ENCODE measurements at regions not wholly inside any gene's neighbourhood (a gene's known extent, or its start where the extent isn't known, plus 50 kb on each side); places are given as distances from the start of the nearest gene placed in this dataset.
"Not testable (repeated sequence)": the region's sequence is repeated elsewhere in the genome, so short reads cannot be mapped to it uniquely, and the experiment has no call there.

DNA sequence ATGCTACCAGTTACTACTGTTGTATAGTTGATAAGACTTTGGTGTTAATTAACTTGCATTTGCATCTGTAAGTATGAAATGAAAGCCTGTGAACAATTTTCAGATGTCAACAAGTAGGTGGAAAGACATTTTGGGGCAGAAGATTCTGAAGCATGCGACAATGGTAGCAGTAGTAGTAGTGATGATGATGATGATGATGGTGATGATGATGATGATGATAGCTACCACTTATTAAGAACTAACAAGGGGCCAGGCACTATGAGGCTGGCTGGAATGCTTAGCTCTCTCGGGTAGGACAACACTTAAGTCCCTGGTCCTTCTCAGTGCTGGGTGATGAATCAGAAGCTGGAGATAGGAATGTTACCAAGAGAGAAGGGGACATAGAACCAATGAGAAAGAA is 333.4 kb upstream of the IL12A start:
- no peak for DNase-seq (ENCODE audit: low read depth)

DNA sequence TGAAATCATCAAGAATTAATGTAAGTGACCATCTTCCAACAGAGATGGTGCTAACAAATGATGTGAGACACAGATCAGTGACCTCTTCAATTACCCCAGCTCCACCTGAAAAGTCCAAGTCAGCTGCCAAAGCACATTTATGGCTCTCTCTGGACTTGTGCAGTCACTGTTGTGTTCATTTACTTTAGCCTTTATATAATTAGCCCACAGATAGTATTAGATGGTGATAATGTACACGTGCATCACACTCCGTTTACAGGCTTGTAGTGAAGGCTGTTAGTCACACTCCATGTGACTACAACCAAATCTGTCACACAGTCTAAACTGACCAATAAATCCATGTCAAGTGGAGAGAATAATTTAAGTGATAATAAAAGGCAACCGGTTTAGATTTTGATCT is 331.5 kb upstream of the IL12A start:
- no peak for DNase-seq (ENCODE audit: low read depth)

DNA sequence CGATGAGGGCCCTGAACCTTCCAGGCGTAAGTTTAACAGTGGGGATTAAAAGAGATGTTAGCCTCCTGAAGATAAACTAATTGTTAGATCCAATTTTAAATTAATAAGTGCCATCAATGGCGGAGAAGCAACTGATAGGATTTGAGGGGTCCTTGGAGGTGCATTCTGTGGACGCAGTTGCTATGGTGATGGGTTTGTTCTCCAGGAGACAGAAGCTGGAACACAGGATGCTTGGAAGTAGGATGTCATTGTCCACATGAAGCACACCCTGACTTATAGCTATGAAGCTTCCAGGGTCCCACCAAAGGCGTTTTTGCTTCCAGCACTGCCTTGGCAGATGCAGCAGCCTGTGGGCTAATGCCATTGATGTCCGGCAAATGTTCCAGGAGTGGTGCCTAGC is 331.0 kb upstream of the IL12A start:
- DNase-seq (ENCODE audit: low read depth): no peak

DNA sequence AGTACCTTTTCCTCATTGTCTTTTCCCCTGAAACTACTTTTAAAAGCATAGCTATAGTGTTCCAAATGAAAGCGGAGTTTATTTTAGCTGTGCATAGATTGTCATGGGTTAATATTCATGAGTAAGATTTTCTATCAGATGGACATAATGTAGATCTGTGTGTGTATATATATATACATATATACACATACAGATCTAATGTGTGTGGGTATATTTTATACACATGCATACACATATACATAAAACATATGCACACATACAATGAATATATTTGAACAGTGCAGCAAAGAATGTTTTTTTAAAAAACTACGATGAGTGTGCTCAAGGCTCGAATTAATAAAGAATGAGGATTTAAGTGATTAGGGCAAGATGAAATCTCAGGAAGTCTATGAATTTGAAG is 328.3 kb upstream of the IL12A start:
- DNase-seq (ENCODE audit: low read depth): no peak

DNA sequence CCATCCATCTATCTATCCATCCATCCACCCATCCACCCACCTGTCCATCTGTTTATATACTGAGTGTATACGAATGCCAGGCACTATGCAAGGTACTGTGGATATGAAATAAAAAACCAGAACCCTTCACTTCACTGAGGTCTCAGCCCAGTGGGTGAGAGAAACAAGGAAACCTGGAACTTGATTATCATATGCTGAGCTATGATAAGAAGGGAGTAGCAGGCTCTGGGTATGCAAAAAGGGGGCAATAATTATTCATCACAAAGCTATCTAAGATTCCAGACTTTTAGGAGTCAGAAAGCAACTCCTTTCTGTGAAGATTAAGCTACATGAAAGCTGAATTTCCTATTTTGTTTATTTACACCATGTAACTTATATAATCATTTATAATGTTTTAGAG is 327.7 kb upstream of the IL12A start:
- DNase-seq (ENCODE audit: low read depth): no peak

DNA sequence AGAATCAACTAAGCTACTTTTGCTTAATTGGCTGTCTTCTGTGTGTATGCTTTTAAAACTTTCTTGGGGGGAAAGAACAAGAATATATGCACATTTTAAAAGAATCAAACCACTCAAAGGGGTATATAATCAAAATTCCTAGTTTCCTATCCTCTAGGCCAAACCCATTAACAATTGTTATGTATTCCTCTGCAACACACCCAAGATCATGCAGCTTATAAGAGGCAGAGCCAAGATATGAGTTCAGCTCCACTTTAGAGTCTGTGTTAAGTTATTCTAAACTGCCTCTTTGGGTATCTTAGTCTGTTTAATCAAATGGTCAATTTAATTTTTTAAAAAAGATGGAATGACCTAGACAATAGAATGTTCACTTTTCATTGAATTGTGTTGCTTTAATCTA is 326.1 kb upstream of the IL12A start:
- no peak for DNase-seq (ENCODE audit: low read depth)

DNA sequence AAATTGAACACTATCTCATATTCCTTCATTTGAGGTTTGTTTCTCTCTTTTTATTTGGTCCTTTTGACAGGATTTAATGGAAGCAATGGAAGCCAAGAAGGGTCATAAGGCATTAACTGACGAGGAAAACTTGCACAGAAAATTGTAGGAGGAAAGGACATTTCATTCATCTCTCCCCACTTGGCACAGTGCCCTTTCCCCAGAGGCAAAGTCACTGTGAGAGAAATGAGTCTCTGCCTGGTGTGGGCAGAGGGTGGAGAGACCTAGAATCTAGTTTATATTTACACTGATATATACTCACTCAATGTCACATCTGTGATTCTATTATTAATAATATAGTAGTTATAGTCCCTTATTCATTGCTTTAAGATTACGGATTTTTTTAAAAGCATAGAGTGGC is 324.6 kb upstream of the IL12A start:
- DNase-seq (ENCODE audit: low read depth): no peak

DNA sequence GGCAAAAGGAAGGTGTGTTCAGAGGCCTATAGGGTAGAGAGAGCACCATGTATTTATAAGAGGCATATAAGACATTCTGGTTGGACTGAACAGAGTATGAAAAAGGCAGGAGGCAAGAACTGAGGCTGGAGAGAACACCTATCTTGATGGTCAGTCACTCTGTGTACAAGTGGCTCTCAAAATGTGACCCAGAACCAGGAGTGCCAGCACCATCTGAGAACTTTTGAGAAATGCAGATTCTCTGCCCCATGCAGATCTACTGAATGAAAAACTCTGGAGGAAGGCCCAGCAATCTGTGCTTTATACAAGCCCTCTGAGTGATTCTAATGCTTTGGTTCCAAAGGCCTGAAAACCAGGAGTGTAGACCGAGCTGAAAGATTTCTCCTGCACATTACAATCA is 324.0 kb upstream of the IL12A start:
- no peak for DNase-seq (ENCODE audit: low read depth)

DNA sequence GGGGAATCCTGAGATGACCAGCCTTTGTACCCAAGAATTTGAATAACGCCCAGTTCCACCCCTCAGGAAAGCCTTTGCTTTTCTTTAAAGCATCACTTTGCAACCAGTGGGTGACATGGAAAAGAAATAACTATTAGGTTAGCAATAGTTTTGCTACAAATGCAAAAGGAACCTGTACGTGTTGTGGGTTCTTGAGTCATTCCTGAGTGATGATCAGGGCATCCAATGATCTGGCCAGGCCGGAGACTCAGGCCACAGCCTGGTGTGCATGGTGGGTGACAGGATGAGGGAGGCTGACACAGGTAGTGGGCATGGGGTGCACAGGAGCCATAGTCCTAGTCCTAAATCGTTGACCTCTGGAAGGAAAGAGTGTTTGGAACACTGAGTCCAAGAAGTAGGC is 321.4 kb upstream of the IL12A start:
- DNase-seq (ENCODE audit: low read depth): no peak

DNA sequence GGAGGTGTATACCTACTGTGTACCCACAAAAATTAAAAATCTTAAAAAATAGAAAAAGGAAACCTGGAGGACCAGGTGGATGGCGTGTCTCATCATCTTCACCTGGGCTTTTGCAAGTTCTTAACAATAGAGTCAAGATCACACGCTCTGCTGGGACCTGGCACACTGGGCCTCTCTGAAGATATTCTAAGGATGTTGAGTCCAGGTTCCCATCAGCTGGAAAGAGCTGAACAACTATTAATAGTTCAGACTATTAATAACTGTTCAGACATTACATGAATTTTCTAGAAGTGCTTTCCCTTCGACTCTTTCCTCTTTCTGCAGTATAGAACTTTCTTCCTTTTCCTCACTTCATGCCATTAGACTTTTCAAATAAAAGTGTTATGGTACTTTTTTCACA is 320.2 kb upstream of the IL12A start:
- DNase-seq (ENCODE audit: low read depth): no peak

DNA sequence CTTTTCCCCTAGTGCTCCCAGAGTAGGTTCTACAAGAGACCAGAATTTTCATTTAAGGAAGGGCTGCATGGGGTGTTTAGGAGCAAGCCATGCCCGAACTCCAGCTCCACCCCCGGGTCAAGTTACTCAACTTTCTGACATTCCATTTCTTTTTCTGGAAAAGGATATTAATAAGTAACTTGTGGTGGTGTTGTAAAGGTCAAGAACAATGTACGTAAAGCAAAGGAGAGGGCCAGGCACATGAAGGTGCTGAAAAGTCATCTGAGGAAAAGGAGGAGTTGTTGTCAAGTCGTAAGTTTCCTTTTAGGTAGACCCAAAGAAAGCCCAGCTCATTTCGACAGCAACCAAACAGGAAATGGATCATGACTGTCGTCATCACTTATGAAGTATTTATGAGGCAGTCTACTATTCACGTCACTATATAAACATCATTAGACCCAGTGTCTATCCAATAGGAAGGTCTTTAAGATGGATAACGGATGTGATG is 319.6 kb upstream of the IL12A start:
- DNase-seq (ENCODE audit: low read depth): no peak

DNA sequence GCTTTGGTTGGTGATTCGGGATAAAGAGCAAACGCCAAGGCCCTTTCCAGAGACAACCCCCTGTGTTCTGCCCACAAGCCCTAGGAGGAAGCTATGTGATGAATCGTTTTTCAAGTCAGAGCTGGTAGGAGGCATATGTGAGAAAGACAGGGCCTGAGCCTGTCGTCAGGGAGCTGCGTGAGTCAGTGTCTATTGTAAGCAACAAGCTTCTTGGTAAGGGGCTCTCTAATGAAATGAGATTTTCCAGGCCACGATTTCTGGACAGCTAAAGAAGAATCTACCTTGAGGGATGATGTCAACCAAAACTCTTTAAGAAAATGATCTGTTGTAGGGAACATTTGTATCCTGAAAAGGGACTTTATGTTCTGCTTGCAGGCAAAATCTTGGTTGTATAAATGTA is 318.9 kb upstream of the IL12A start:
- DNase-seq (ENCODE audit: low read depth): no peak

DNA sequence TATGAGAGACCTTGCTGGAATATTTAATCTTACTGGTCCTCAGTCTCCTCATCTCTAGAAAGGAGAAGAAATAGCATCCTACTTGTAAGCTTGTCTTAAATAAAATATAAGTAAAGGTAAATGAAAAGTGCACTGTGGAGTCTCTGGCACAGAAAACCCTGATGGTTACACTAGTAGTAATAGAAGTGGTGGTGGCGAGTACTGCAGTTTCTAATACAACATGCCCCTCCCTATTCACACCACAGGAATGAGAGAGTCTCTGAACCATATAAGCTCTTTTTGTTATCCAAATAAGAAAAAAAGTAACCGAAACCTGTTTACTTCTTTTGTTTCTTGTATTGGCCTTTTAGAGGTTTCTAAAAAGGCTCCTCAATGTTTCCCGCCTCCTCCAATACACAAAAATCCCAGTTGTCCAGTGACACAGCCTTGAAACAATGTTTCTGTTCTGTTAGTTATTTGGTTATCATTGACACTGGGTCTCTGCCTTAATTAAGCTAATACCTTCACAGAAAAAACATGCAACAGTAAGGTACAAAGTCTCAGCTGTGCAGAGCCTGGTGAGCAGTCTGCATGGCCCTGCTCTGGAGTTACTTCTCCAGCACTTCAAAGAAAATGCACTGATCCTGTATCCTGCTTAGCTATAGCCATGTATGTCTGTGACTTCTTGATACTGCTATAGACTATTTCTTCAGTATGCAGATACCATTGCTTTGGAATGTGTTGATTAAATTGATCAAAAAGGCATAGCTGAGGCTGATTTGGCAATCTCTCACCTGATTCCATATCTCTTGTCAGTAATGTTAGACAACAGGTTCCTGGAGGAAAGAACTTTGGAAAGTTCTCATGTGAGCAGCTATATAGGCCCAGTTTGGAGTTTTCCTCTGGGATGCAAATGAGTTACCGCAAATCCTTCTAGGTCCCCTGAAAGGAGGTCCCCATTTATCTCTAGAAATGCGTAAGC is 315.6 kb upstream of the IL12A start:
- no peak for DNase-seq (ENCODE audit: low read depth)

DNA sequence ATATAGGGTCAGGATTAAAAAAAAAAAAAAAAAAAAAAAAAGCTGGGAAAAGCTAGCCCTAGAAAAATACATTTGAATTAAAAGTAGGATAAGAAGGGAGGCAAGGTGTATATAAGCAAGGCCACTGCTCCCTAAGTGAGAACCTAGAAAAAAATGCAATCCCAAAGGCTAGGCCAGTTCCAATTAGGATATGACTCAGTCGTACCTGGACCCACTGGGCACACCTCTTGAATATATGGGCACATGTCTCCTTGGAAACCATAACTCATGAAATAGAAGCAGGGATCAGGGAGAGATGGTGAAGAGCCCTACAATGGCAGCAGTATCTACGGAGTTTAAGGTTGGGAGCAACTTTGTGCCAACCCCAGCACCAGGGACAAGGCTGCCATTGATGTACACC is 314.1 kb upstream of the IL12A start:
- no peak for DNase-seq (ENCODE audit: low read depth)

DNA sequence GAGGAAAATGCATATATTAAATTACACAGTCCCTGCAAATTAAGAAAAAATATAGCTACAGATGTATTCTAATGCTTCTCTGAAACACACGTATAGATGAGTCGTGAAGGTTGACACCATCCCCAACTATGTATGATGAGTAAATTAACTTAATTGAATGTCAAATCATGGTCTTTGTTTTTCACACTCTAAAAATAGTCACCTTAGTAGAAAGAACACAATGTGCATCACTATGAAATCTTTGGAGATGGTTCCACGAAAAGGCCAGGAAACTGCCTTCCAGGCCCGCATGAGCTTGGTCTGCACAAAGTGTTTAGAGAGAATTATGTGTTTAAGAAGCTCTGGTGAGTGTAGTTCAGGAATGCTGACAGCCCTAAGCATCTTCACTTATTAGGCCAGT is 313.4 kb upstream of the IL12A start:
- DNase-seq (ENCODE audit: low read depth): no peak

DNA sequence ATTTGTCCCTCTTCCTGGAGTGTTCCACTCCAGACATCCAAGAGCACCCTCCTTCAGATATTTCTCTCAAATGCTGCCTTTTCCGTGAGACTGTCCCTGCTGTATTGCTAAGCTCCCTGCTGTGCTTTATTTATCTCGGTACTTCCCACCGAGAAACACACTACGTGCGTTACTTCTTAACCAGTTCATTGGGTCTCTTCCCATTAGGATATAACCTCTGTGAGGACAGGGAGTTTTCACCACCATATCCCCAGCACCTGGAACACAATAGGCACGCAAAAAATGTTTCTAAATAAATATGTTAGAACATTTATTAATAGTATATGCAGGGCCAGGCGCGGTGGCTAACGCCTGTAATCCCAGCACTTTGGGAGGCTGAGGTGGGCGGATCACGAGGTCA is 308.7 kb upstream of the IL12A start:
- DNase-seq (ENCODE audit: low read depth): no peak

DNA sequence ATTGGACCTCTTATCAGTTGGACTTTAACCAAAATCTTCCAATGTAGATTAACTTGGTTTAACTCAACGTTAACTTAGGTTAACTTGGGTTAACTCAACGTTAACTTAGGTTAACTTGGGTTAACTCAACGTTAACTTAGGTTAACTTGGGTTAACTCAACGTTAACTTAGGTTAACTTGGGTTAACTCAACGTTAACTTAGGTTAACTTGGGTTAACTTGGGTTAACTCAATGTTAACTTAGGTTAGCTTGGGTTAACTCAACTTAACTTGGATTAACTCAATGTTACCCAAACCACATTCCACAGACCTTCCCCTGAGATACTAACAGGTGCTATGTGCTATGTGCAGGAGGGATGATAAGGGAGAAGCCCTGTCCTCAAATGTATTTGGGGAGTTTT is 306.9 kb upstream of the IL12A start:
- DNase-seq (ENCODE audit: low read depth): not testable (repeated sequence)

DNA sequence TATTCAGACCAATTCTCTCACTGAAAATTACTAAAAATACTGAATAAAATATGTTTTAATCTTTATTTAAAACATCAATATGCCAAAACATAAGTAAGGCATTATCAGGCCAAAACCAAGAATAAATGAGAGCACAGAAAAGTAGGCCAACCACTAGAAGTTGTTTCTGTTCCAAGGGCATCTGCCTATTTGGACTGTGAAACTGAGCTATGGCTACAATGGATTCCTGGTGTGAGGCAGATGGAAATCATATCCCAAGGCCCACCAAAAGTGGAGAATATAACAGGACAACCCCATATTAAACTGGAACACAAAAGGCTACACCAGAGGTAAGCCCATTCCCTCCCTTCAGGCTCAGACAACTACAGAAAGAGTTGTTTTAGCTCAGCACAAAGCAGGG is 302.8 kb upstream of the IL12A start:
- no peak for DNase-seq (ENCODE audit: low read depth)

DNA sequence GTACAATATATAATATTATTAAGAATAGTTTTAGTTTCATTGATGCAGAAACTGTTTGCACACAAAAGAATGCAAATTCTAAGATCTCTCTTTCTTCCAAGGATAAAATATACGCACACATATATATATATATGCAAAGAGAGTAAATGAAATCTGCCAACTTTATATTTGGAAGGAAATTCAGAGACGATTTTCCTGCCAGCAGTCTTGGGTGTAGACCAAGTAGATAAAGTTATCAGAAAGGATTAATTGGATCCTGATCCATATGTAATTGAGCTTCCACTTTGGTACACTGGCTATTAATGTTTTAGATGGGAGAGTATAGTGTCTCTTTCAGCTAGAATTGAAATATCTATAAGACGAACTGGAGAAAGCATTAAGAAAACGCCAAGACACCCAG is 295.4 kb upstream of the IL12A start:
- no peak for DNase-seq (ENCODE audit: low read depth)

DNA sequence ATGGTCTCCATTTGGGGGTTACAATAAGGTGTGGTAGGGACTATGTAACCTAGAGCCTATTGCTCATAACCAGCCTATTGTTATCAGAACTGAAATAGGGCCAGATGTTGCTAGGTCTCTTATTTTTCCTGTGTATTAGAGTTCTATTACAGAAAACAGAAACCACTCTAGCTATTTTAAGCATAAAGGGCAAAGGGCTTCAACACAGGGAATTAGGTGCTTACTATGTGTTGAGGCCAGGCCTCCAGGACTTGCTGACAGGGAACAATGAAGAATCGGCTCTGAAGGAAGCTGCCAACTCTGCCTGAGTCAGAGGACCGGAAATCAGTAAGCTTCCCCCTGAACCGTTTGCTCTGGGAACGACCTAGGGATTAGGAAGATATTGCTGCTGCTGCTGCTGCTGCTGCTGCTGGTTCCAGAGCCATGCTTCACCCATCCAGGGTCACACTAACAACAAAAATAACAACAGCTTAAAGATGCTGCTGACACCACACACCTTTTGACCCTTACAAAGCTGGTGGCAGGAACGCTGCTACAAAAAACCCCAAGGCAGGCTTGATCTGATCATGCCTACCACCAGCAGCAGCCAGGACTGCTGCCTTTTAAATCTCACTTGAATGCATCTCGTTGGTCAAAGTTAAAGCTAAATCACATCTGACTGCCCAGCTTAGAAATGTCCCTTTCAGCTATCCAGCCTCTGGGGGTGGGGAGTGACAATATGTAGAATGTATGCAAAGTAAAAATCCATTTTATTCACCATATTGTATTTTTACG is 276.9 kb upstream of the IL12A start:
- peak; percentile 81 for DNase-seq (ENCODE audit: low read depth)

DNA sequence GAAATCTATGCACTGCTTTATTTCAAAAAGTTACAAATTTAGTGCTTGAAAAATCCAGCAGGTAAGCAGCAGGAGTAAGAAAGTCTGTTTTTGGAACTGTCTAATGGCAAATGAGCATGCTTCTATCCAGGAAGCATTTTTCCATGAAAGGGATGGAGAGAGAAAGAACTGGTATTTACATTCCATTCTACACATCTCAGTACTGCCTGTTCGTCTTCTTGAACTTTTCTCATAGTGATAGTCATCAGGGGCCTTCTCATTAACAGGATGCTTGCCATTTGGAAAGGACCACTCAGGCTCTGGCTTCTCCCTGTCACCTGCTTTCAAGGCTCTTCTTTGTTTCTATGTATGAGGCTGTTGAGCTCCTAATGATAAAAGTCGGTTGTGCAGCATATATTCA is 267.3 kb upstream of the IL12A start:
- no peak for DNase-seq (ENCODE audit: low read depth)

DNA sequence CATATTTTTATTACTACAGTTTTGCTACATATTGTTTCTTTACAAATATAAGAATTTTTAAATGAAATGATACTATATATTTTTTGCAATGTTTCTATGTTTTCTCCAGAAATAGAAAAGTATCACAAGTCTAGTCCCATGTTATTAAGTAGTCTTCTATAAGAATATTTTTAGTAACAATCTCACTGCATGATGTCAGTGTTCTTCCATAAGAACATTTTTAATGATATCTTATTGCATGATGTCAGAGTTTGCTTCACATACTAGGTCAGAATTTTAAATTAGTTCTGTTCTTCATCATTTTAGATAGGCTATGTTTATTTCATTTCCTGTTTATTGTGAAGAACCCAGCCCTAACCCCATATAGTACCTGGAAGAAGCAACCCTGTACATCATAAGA is 265.3 kb upstream of the IL12A start:
- DNase-seq (ENCODE audit: low read depth): no peak

DNA sequence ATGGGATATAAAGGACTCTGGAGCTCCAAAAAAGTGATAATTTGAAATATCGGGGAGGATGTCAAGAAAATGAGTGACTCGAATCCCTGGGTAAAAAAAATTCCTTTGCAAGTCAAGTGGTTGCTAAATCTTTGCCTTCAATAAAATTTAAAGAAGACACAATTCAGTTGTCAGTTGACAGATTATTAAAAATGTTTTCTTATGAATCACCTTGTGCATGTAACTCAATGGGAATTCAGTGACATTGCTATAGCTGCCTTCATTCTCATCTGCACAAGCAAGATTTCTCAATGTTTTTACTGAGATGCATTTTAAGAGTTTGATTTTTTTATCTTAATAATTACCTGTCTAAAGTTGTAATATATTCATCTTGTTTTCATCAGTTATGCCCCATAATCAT is 264.0 kb upstream of the IL12A start:
- peak; percentile 32 for DNase-seq (ENCODE audit: low read depth)

Measured in GM04504 (cell line).